Activated CD4-positive, alpha-beta T cell treated with anti-CD3 and anti-CD28 coated beads, Interleukin-2, Interleukin-6, amounts not matched to agents 100 ng/mL and 50 ng/mL, durations not matched to agents 16 hours and 8 hours (primary cell): ENCODE measurements at regions not wholly inside any gene's neighbourhood (a gene's known extent, or its start where the extent isn't known, plus 50 kb on each side); places are given as distances from the start of the nearest gene placed in this dataset.

Source experiments
- DNase-seq: peaks from one replicate; pipeline ENCODE4 v3.0.0-alpha.2; 2020

DNA sequence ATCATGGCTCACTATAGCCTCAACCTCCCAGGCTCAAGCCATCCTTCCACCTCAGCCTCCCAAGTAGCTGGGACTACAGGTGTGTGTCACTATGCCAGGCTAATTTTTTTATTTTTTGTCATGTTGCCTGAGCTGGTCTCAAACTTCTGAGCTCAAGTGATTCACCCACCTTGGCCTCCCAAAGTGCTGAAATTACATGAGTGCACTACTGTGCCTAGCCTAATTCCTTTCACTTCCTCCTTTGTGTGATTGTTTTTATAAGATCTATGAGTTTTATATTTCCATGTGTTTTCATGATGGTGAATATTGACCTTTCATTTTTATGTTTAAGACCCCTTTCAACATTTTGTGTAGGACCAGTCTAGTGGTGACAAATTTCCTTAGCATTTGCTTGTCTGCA lies 55.2 kb upstream of the IL12B start:
- DNase-seq, result no peak

GRCh38 chr5:159386028-159386711 lies 55.9 kb upstream of the IL12B start:
- DNase-seq, result no peak

- no peak for DNase-seq
Observed at GRCh38 chr5:159392871-159393270, 62.6 kb upstream of the IL12B start.

- DNase-seq, result no peak
Observed at GRCh38 chr5:159393854-159394274, 63.6 kb upstream of the IL12B start.

GRCh38 chr5:159395202-159395601 lies 64.9 kb upstream of the IL12B start:
- no peak for DNase-seq

- no peak for DNase-seq
Observed at GRCh38 chr5:159398936-159399335, 68.6 kb upstream of the IL12B start.

- no peak for DNase-seq
Observed at GRCh38 chr5:159400476-159400875, 70.2 kb upstream of the IL12B start.

GRCh38 chr5:159402311-159402710 lies 72.0 kb upstream of the IL12B start:
- no peak for DNase-seq

- DNase-seq, result no peak
Observed at GRCh38 chr5:159402856-159403255, 72.6 kb upstream of the IL12B start.

- no peak for DNase-seq
Observed at GRCh38 chr5:159403906-159404681, 73.8 kb upstream of the IL12B start.

DNA sequence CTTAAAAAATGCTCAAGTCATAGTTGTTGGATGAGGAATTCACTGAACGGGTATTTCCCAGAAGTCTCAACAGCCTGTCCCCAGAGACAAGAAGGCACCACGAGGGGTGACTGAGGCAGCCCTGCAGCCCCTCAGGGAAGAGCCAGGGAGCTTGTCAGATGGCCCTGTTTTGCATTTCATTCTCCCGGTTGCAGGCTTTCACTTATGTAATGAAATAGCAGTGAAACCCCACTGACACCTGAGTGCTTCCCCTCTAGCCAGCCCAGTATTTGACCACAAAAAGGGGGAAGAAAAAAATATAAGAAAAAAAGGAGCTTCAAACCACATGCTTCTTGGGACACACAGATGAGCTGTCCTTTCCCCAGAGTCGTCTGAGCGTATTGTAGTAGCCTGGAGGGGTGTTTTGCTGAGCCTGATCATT lies 75.3 kb upstream of the IL12B start:
- no peak for DNase-seq

DNA sequence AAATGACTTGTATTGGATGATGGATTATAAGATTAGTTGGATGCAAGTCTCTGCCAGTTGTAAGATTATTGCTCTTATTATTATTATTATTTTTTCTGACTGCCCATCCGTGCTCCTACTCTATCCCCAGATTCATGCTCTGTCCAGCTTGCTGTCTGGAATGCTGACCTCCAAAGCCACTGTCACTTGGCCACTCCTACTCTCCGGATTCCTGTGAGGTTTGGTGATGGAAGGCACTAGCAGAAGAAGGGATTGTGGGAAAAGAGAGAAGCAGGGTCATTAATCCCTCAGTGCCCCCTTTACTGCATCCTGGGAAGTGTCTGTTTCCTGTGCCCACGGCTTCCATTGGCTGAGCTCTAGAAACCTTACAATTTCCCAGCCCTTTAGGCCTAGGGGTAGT lies 76.3 kb upstream of the IL12B start:
- no peak for DNase-seq

GRCh38 chr5:159409801-159410200 lies 79.5 kb upstream of the IL12B start:
- peak; percentile 82 for DNase-seq

- DNase-seq, result no peak
Observed at GRCh38 chr5:159410480-159410879, 80.2 kb upstream of the IL12B start.

- DNase-seq, result no peak
Observed at GRCh38 chr5:159411115-159411514, 80.8 kb upstream of the IL12B start.

DNA sequence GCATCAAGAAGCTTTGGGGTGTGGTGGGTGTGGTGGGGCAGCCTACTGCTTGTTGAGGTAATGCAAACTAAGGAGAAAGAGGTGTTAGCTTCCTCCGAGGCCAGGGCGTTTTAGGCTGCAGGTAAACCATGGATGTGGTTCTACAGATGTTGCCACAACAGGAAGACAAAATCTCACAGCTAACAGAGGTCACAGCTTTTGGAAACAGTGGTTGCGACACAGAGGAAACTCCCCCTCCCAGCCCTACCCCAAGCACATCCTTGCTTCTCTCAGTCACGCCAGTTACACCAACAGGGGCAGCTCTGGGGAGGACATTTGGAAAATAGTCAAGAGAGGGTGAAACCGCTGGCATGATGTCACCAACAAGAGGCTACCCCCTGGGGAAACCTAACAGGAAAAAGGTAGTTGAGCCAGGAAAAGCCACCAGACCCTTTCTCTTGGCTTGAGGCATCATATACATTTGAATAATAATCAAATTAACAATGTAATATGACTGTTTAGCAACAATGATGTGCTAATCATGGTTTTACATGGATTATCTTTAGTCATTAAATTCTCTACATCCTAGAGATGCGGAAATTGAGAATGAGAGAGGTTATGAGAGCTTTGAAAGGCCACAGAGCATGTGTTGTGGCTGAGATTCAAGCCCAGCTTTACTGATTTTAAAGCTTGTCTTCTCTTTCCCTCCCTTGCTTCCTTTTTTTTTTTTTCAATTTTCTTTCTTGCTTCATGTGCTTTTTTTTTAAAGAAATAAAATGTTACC lies 82.2 kb upstream of the IL12B start:
- peak; percentile 89 for DNase-seq

DNA sequence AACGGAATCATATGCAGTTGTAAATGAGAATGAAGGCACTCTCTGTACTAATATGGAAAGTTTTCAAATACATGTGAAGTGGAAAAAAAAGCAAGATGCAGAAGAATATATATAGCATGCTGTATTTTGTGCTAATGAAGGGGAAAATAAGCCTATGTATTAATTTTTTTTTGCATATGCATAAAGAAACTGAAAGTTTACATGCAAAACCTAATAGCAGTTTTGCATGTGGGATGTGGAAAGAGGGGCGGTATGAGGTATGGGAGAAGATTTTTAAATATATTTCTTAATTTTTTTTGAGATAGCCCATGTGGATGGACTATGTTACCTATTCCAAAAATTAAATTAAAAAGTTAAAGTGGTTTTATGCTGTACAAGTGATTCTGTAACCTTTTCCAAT lies 83.7 kb upstream of the IL12B start:
- DNase-seq, result no peak

- no peak for DNase-seq
Observed at GRCh38 chr5:159415301-159415937, 85.1 kb upstream of the IL12B start.

DNA sequence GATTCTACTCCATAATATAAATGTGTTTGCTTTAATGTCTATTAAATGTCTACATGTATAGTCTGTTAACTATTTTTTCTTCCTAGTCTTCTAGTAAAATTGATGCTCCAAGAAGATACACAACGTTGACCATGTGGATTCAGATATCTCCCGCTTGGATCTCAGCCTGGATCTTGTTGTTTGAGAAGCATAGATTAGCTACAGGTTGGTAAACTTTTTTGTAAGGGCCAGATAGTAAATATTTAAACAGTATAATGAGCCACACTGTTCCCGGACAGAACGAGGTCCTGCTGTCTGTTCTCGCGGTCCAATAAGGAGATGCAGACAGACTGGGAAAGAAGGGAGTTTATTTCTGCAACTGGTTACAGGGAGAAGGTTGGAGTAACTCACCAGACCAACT lies 86.2 kb upstream of the IL12B start:
- DNase-seq, result no peak

DNA sequence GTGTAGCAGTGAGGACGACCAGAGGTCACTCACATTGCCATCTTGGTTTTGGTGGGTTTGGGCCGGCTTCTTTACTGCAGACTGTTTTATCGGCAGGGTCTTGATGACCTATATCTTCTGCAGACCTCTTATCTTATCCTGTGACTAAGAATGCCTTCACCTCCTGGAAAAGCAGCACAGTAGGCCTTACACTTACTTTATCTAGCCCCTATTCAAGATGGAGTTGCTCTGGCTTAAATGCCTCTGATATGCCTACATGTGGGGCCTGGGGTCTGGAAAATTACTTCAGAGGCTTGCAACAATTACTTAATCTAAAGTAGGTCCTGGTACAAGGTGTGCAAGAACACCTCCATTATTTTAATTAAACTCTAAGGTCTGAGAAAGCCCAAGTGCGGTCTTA lies 86.9 kb upstream of the IL12B start:
- no peak for DNase-seq

- no peak for DNase-seq
Observed at GRCh38 chr5:159419576-159419975, 89.3 kb upstream of the IL12B start.

DNA sequence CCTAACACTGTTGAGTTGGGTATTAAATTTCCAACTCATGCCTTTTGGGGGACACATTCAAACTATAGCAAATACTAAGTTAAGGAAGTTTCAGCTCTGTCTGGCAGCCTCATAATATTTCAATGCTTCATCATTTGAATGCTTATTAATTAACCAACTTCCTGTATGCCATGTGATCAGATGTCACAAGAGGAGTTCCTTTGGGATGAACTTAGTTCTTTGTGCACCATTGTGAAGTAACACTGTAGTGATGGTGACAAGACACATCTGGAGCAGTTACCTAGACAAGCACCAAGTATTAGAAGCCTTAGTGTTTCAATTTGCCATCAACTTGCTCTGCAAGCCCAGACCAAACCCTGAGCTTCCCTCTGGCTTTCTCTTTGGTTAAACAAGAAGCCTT lies 90.7 kb upstream of the IL12B start:
- DNase-seq, result no peak

DNA sequence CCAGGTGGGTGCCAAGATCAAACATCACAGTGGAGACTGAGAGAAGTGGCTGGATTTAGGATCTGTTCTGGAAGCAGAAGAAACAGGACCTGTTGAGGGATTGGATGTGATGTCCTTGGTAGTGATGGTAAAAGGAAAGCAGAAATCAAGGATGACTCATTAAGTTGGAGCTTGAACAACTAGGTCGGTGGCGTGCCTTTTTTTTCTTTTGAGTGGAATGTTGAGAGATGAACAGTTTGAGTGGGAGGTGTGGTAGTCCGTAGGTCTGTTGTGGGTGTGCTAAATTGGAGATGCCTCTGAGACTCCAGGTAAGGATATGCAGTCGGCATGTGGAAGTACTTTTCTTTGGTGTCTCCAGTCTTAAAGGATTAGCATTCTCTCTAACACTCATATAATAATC lies 92.1 kb upstream of the IL12B start:
- no peak for DNase-seq
